ENCODE measurements at regions not wholly inside any gene's neighbourhood (a gene's known extent, or its start where the extent isn't known, plus 50 kb on each side); places are given as distances from the start of the nearest gene placed in this dataset.

DNA sequence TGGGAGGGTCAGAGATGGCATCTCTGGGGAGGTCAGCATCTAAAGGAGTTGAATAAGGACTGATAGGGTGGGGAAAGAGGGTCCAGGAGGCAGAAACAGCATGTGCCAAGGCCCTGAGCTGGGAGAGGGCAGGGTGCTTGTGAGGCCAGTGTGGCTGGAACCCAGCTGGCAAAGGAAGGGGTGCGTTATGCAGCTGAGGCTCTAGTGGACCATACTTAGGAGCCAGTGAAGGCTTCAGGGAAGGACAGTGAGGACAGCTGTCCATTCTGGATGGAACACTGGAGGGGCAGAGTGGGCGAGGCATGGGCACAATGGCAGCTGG lies 57.1 kb upstream of the RPL11 start:
- H3K27me3 ChIP-seq = no peaks in the 10 kb centered on the region
- no peak for TF ChIP-seq CTCF (IDR thresholded peaks at IDR 0.05)
- intact Hi-C loops (cut with DNase I) = loop anchor here (2.0 to 5.0 kb wide), 2 partner anchors 52 to 80 kb away; no protein-coding TSS in a partner anchor
- peak overlapping the region; percentile 89 to 91 for H3K27ac ChIP-seq
- H3K4me3 ChIP-seq = no peak overlapping the region
- H3K9me3 ChIP-seq = no peaks in the 10 kb centered on the region
- H3K4me1 ChIP-seq = peaks cover 0 to 3% of the 10 kb centered on the region in 2 donors
- H3K36me3 ChIP-seq = no peaks in the 10 kb centered on the region
- no peak for DNase-seq (ENCODE audit: low spot score in 2 of 2)

GRCh38 chr1:23632479-23633160 lies 59.0 kb upstream of the RPL11 start:
- Histone ChIP-seq H3K4me1 (peaks cover 0 to 3% of the 10 kb centered on the region in 2 donors), H3K36me3 (no peaks in the 10 kb centered on the region), H3K27ac (no peak overlapping the region), H3K27me3 (no peaks in the 10 kb centered on the region), H3K9me3 (no peaks in the 10 kb centered on the region), H3K4me3 (no peak overlapping the region)
- no peak for DNase-seq (ENCODE audit: low spot score in 2 of 2)
- intact Hi-C loops (cut with DNase I) = loop anchor here (5.0 kb wide), 1 partner anchor 50 kb away; no protein-coding TSS in a partner anchor
- no peak for TF ChIP-seq CTCF (IDR thresholded peaks at IDR 0.05)

DNA sequence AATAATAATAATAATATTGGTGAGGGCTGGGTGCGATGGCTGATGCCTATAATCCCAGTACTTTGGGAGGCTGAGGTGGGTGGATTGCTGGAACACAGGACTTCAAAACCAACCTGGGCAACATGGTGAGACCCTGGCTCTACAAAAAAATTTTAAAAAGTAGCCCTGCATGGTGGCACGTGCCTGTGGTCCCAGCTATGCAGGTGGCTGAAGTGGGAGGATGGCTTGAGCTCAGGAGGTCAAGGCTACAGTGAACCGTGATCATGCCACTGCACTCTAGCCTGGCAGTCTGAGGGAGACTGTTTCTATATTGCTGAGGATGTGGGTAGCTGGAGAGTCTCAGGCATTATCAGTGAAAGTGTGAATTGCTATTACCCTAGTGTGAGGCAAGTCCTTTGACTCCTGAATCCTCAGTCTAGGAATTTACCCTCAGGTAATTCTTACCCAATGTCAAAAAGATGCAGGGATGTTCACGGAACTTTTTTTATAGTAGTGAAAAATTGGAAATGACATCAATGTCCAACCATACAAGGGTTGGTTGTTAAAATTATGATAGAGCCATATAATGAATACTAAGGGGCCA lies 61.8 kb upstream of the RPL11 start:
- Histone ChIP-seq H3K9me3 (no peaks in the 10 kb centered on the region), H3K4me1 (peaks cover 0 to 3% of the 10 kb centered on the region in 2 donors), H3K4me3 (no peak overlapping the region), H3K27me3 (no peaks in the 10 kb centered on the region), H3K36me3 (no peaks in the 10 kb centered on the region), H3K27ac (no peak overlapping the region)
- TF ChIP-seq CTCF (IDR thresholded peaks at IDR 0.05) = no peak
- DNase-seq (ENCODE audit: low spot score in 2 of 2) = no peak
- intact Hi-C loops (cut with DNase I) = loop anchor here (5.0 kb wide), 1 partner anchor 47 kb away; no protein-coding TSS in a partner anchor

- no peaks in the 10 kb centered on the region for H3K36me3 ChIP-seq
- H3K9me3 ChIP-seq = no peaks in the 10 kb centered on the region
- H3K4me1 ChIP-seq = no peaks in the 10 kb centered on the region
- intact Hi-C loops (cut with DNase I) = no loop called here
- no peak for DNase-seq (ENCODE audit: low spot score in 2 of 2)
- no peak overlapping the region for H3K27ac ChIP-seq
- no peak for TF ChIP-seq CTCF (IDR thresholded peaks at IDR 0.05)
- no peaks in the 10 kb centered on the region for H3K27me3 ChIP-seq
- H3K4me3 ChIP-seq = no peak overlapping the region
Observed at GRCh38 chr1:23628951-23629387, 62.6 kb upstream of the RPL11 start.

DNA sequence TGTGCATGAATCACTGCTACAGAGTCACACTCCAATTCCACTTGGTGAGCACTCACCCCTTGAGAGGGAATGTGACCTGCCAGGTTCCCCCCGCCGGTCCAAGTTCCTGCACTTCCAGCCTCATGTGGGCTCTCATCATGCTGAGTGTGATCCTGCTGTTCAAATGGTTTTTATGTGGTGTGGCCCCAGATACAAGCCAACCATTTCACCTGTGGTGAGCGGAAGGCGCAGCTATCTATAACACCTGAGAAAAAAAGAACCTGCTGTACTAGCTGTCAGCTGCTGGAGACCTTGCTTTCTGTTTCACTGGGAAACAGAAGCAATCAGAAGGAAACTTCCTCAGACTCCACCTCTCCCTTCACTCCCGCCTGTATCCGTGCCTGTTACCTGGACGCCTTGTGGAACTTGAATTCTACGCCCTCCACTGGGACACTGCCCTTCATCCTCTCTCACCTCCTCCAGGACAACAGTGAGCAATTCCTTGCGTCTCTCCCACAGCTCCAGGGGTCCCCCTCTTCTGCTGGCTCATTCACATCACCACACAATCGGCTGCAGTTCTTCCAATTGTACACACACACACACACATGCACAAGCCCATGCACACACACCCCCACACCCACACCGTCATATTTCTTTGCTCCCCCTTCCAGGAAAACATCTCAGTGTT lies 64.4 kb upstream of the RPL11 start:
- intact Hi-C loops (cut with DNase I) = no loop called here
- no peaks in the 10 kb centered on the region for H3K4me1 ChIP-seq
- no peak for TF ChIP-seq CTCF (IDR thresholded peaks at IDR 0.05)
- H3K9me3 ChIP-seq = no peaks in the 10 kb centered on the region
- DNase-seq (ENCODE audit: low spot score in 2 of 2) = no peak
- H3K27ac ChIP-seq = no peak overlapping the region
- H3K27me3 ChIP-seq = no peaks in the 10 kb centered on the region
- no peaks in the 10 kb centered on the region for H3K36me3 ChIP-seq
- H3K4me3 ChIP-seq = no peak overlapping the region
